ENCODE measurements at regions not wholly inside any gene's neighbourhood (a gene's known extent, or its start where the extent isn't known, plus 50 kb on each side); places are given as distances from the start of the nearest gene placed in this dataset.

DNA sequence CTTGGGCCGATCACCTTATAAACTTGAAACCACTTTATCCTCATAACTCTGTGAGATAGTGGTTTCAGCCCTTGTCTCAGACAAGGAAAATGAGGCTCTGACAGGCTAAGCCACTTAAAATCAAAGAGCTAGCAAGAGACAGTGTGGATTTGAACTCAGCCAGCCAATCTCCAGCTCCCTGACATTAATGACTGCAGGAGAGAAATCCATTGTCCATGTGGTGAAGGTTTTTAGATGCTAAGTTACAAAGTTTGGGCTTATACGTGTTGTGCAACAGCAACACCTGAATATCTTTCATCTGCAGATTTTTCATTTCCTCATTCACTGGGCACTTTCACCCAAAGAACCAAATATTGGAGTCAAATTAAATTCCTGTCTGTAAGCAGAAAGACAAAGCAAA is 501.3 kb downstream of the GRIN2A start:
- TF ChIP-seq ZNF148 (tag by site-specific recombination; IDR thresholded peaks at IDR 0.05; ENCODE audit: borderline replicate concordance) (no peak), CTCF (tag by site-specific recombination; IDR thresholded peaks at IDR 0.05) (no peak)
